H1 (cell line): ENCODE measurements at regions not wholly inside any gene's neighbourhood (a gene's known extent, or its start where the extent isn't known, plus 50 kb on each side); places are given as distances from the start of the nearest gene placed in this dataset.

ENCODE experiments used
- ATF3 ChIP-seq: IDR thresholded peaks from 2 replicates; pipeline ENCODE4 v1.6.1; 2011; ENCODE audit warnings: low read depth, mild to moderate bottlenecking, low read length; ENCODE audit not compliant: insufficient read depth
- CHD2 ChIP-seq: IDR thresholded peaks from 2 replicates; pipeline ENCODE4 v1.6.1; 2012; ENCODE audit warnings: low read length, improper control_type of control experiment
- MAFK ChIP-seq: IDR thresholded peaks from 2 replicates; pipeline ENCODE4 v1.6.1; 2012; ENCODE audit warnings: low read depth, mild to moderate bottlenecking, improper control_type of control experiment, low read length
- SP1 ChIP-seq: IDR thresholded peaks from 2 replicates; pipeline ENCODE4 v1.6.1; 2011; ENCODE audit warnings: low read depth, low read length
- ZNF274 ChIP-seq: IDR thresholded peaks from 2 replicates; pipeline ENCODE4 v1.7.0; 2012; ENCODE audit warnings: low read length, borderline replicate concordance; ENCODE audit errors: extremely low read depth

GRCh38 chr13:107466326-107467099 is 748.8 kb downstream of the LIG4 start:
- no peak for TF ChIP-seq CHD2
- TF ChIP-seq ZNF274: no peak
- TF ChIP-seq MAFK: no peak
- TF ChIP-seq ATF3: no peak
- TF ChIP-seq SP1: no peak
